ENCODE measurements at regions not wholly inside any gene's neighbourhood (a gene's known extent, or its start where the extent isn't known, plus 50 kb on each side); places are given as distances from the start of the nearest gene placed in this dataset.
"Not testable (repeated sequence)": the region's sequence is repeated elsewhere in the genome, so short reads cannot be mapped to it uniquely, and the experiment has no call there.

GRCh38 chr11:56843816-56844215 is 95.3 kb upstream of the OR9G4 start:
- no peak overlapping the region for H3K4me3 ChIP-seq (ENCODE audit: low read depth, low read length)
- TF ChIP-seq, protein P1, sequence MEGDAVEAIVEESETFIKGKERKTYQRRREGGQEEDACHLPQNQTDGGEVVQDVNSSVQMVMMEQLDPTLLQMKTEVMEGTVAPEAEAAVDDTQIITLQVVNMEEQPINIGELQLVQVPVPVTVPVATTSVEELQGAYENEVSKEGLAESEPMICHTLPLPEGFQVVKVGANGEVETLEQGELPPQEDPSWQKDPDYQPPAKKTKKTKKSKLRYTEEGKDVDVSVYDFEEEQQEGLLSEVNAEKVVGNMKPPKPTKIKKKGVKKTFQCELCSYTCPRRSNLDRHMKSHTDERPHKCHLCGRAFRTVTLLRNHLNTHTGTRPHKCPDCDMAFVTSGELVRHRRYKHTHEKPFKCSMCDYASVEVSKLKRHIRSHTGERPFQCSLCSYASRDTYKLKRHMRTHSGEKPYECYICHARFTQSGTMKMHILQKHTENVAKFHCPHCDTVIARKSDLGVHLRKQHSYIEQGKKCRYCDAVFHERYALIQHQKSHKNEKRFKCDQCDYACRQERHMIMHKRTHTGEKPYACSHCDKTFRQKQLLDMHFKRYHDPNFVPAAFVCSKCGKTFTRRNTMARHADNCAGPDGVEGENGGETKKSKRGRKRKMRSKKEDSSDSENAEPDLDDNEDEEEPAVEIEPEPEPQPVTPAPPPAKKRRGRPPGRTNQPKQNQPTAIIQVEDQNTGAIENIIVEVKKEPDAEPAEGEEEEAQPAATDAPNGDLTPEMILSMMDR (IDR thresholded peaks at IDR 0.05; ENCODE audit: low read depth, low read length), result no peak
- DNase-seq (ENCODE audit: low read depth, low spot score), result no peak
- in situ Hi-C loops (cut with HindIII; ENCODE audit: low sequenced_read_pairs), result no loop called here

GRCh38 chr11:56842814-56843794 is 94.6 kb upstream of the OR9G4 start:
- TF ChIP-seq, protein P1 (IDR thresholded peaks at IDR 0.05; ENCODE audit: low read depth, low read length), result no peak
- no peak for DNase-seq (ENCODE audit: low read depth, low spot score)
- no peak overlapping the region for H3K4me3 ChIP-seq (ENCODE audit: low read depth, low read length)
- in situ Hi-C loops (cut with HindIII; ENCODE audit: low sequenced_read_pairs), result no loop called here

DNA sequence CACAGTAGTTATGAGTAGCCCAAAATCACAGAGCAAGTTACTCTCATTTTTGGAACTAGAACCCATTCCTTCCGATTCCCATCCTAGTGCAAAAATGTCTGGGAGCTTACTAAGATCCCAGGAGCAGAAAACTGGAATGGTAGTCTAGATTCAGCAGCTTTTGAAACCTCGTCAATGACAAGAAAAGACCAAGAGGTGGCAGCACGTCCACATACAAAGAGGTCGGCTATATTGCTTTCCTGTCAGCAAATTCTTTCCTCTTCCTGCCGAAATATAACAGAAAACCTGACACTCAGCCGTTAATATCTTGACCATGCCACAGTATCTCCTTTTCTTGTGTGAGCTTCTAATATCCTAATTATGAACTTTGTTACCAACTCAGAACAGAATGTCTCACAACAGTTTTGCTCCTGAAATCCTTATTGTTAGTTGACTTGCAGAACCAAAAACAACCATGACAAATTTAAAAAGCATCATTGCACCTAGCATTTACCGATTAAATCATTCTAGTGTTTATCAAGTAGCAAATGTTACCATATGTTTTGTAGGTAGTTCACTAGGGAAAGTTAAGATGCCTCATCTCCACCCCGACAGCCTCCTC is 92.8 kb upstream of the OR9G4 start:
- H3K4me3 ChIP-seq (ENCODE audit: low read depth, low read length), result no peak overlapping the region
- DNase-seq (ENCODE audit: low read depth, low spot score), result peak; percentile 52
- in situ Hi-C loops (cut with HindIII; ENCODE audit: low sequenced_read_pairs), result no loop called here
- TF ChIP-seq, protein P1 (IDR thresholded peaks at IDR 0.05; ENCODE audit: low read depth, low read length), result peak; percentile 56

DNA sequence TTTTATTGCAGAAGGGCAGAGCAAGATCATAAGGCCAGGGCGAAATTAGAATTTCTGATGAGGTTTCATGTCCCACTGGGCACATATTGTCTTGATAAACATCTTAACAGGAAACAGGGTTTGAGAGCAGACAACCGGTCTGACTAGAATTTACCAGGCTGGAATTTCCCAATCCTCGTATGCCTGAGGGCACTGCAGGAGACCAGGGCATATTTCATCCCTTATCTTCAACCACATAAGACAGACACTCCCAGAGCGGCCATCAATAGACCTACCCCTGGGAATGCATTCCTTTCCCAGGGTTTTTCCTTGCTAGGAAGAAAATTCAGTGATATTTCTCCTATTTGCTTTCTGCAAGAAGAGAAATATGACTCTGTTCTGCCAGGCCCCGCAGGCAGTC is 78.9 kb upstream of the OR9G4 start:
- H3K4me3 ChIP-seq (ENCODE audit: low read depth, low read length); DNase-seq (ENCODE audit: low read depth, low spot score); in situ Hi-C loops (cut with HindIII; ENCODE audit: low sequenced_read_pairs): not testable (repeated sequence)

DNA sequence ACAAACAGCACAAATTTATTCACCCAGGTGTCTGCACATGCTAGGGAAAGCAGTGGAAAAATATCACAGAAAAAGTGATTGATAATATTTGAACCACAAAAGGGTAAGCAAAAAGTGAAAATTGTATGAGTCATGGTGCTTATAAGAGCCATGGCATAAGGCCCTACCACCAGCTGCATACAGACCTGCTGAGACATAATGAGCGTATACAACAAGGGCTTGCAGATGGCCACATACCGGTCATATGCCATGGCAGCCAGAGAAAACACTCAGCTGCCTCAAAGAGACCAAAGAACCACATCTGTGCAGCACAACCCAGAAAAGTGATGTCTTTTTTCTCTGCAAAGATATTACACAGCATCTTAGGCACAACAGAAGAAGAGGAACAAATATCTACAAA is 71.4 kb upstream of the OR9G4 start:
- TF ChIP-seq, protein P1 (IDR thresholded peaks at IDR 0.05; ENCODE audit: low read depth, low read length), result no peak
- in situ Hi-C loops (cut with HindIII; ENCODE audit: low sequenced_read_pairs), result no loop called here

GRCh38 chr11:56817661-56818060 is 69.2 kb upstream of the OR9G4 start:
- TF ChIP-seq, protein P1 (IDR thresholded peaks at IDR 0.05; ENCODE audit: low read depth, low read length), result no peak
- DNase-seq (ENCODE audit: low read depth, low spot score), result no peak
- no peak overlapping the region for H3K4me3 ChIP-seq (ENCODE audit: low read depth, low read length)
- in situ Hi-C loops (cut with HindIII; ENCODE audit: low sequenced_read_pairs), result no loop called here

More for the DNA sequence above, 71.4 kb upstream of the OR9G4 start:
- no peak for DNase-seq (ENCODE audit: low read depth, low spot score)
- no peak overlapping the region for H3K4me3 ChIP-seq (ENCODE audit: low read depth, low read length)

DNA sequence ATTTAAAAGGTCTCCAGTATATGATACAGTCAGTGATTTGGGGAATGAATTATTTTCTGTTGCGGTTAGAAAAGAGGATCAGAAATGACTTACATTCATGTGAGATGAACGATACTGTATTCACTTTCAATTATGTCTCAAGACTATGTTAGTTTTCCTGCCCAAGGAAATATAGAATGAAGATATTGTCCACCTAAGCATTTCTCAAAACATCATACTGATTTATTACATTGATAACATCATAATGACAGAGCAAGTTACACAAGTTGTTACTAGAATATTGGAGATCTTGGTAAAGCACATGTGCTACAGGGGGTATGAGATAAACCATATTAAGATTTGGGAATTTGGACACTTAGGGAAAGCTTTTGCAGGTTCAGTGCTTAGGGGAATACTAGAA is 67.8 kb upstream of the OR9G4 start:
- no peak for DNase-seq (ENCODE audit: low read depth, low spot score)
- H3K4me3 ChIP-seq (ENCODE audit: low read depth, low read length), result no peak overlapping the region
- in situ Hi-C loops (cut with HindIII; ENCODE audit: low sequenced_read_pairs), result no loop called here
- TF ChIP-seq, protein P1 (IDR thresholded peaks at IDR 0.05; ENCODE audit: low read depth, low read length), result no peak
